Superior temporal gyrus (tissue), 1 donor: ENCODE measurements at regions not wholly inside any gene's neighbourhood (a gene's known extent, or its start where the extent isn't known, plus 50 kb on each side); places are given as distances from the start of the nearest gene placed in this dataset.
A peak's percentile ranks its signal among the peaks of the same experiment; 100 is the strongest.

Experiments used
- DNase-seq: peaks from one replicate; pipeline ENCODE4 v3.0.0-alpha.2; 2016; ENCODE audit errors: extremely low spot score

GRCh38 chr3:181764544-181764943 is 52.8 kb downstream of the SOX2 start:
- no peak for DNase-seq

- DNase-seq: no peak
Observed at GRCh38 chr3:181770296-181770695, 58.6 kb downstream of the SOX2 start.

- DNase-seq: no peak
Observed at GRCh38 chr3:181771120-181771519, 59.4 kb downstream of the SOX2 start.

DNA sequence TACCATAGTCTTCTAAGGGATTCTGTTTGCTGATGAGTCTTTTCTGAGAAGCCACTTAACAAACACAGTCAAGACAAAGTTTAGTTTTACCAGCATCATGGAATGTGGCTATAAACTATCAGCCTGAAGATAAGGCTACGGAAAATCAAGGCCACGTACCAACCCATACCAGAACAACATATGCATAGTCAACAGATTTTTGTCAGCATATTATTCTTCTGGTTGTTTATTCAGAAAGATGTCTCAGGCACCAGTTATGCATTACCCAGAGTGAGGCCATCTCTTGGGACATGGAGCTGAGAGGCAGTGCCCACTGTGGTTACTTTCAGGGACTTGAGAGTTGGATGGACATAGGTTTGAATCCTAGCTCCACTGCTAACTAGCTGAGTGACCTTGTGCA is 60.4 kb downstream of the SOX2 start:
- no peak for DNase-seq

GRCh38 chr3:181773921-181774320 is 62.2 kb downstream of the SOX2 start:
- peak; percentile 53 for DNase-seq

- no peak for DNase-seq
Observed at GRCh38 chr3:181782306-181782954, 70.7 kb downstream of the SOX2 start.

- DNase-seq: no peak
Observed at GRCh38 chr3:181790561-181790960, 78.8 kb downstream of the SOX2 start.

DNA sequence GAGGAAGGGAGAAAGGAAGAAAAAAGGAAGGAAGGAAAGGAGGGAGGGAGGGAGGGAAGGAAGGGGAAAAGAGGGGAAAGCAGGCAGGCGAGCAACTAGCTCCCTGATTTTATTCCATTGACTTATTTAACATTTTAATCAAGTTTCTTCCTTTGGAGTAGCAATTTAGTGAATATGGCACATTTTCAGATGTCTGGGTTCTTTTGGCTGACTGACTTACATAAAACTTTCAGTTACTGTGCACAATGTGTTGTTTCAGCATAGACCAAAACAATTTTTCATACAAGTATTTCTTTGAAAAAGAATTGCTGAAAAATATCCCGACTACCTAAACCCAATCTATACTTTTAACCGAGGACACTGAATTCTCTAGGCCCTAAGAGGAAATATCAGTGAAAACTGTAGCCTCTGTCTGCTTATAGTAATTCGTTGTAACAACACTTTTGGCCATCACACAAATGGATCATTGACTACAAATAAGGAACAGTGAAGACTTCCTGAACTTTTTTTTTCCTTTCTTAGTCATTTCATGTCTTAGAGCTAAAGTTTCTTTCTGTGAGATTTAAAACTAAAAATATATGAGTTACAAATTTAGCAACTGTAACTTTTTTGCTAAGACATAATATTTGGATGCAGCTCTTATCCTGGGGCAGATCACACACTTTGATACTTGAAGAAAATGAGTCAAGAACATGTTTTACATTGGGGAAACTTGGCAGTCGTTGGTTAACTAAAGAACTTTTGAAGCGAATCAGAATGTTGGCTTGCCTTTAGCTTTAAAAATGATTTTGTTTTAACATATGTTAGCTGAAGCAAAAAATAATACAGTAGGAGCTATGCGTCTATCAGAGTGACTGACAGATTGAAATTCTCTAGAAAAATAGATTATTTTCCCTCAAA is 79.6 kb downstream of the SOX2 start:
- DNase-seq: peak; percentile 33

DNA sequence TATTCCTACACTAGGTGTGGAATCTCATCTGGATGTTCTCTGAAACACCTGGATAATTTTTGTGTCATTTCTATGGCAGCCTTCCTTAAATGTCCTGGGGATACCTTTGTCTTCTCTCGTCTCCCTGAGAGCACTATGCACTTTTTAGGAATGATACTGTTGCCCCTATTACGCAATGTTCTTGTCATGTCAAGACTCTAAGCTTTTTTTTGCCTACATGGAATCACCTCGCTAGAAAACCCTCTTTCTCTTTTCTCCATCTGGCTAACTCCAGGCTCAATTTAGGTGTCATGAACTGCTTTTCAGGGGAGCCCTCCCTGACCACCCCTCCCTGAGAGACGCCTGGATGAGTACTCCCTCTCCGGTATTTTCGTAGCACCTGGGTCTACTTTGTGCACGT is 81.3 kb downstream of the SOX2 start:
- no peak for DNase-seq

GRCh38 chr3:181794011-181794790 is 82.5 kb downstream of the SOX2 start:
- no peak for DNase-seq

DNA sequence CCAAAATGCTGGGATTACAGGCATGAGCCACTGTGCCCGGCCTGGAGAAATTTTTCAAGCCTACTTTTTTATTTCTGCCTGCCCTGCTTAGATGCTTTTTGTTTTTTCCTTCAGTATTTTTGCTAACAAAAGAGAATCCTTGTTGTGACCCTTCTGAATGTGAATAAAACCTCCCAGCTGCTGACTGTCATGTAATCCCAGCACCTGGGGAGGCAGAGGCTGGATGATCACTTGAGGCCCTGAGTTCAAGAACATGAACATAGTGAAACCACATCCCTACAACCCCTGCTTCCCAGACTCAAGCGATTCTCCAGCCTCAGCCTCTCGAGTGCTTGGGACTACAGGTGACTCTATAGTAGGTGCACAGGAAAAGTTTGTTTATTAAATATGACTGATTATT is 84.9 kb downstream of the SOX2 start:
- no peak for DNase-seq

GRCh38 chr3:181797431-181797830 is 85.7 kb downstream of the SOX2 start:
- no peak for DNase-seq

DNA sequence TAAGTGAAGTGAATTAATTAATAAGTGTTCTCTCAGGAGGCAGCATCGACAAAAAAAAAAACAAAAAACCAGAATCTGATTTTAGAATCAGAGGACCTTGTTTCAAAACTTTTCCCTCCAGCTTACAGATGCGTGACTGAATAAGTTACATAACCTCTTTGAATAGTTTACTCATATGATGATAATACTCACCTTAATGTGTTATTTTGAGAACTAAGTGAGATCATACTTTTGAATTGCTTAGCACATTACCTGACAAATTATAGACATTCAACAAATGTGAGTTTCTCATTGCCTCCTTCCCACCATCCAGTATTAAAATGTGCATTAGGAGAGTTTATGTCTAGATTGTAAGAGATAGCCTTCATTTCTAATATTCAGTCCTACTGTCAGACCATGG is 94.0 kb downstream of the SOX2 start:
- no peak for DNase-seq

DNA sequence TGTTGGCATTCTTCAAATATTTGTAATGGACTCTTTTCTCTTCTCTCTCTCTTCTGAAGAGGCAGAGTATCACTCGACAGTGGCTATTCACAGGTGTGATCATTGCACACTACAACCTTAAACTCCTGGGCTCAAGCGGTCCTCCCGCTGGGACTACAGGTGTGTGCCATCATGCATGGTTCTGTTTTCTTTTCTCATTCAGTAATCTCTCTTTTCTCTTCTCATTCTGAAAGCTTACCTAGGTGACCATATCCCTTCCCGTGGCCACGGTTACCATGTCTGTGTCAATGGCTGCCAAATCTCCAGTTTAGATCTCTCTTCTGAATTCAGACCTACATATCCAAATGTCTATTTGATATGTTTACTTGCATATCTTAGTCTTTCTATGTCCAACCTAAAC is 96.3 kb downstream of the SOX2 start:
- no peak for DNase-seq

GRCh38 chr3:181823716-181824115 is 112.0 kb downstream of the SOX2 start:
- no peak for DNase-seq

- DNase-seq: no peak
Observed at GRCh38 chr3:181824961-181825360, 113.2 kb downstream of the SOX2 start.

DNA sequence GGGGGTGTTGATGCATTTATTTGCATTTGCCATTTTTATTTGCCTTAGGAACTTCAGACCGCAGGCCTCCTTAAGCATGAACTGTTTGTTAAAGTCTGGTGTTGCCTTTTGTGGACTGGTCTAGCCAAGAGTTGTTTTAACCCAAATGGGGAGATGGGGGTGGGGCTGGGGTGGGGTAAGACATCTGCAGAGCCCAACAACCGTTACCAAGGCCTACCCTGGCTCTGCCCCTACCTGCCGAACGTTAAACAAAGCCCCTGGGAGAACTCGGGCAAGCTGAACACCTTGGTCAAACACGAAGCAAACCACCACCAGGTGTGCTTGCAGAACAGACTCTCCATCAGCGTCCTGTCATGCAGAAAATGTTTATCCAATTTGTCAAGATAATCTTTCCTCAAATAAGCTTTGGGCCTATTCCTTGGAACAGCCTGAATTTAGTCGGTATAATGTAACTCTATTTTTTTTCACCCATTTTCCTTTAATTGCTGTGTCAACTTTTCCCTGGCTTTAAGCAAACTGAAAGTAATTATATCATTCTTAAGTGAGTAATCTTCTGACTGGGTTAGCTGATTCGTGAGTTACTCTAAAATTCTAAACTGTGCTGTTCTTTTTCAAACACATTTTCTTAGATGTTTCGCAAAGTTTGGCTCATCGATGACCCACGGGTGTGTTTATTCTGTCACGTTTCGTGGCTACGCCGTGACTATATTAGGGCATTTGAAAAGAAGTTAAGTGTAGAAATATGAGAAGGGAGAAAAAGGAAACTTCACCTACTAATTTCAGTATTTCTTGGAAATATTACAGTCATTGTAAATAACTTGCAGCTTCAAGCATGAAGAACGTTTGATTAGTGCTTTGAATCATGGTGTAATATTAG is 127.6 kb downstream of the SOX2 start:
- DNase-seq: no peak

DNA sequence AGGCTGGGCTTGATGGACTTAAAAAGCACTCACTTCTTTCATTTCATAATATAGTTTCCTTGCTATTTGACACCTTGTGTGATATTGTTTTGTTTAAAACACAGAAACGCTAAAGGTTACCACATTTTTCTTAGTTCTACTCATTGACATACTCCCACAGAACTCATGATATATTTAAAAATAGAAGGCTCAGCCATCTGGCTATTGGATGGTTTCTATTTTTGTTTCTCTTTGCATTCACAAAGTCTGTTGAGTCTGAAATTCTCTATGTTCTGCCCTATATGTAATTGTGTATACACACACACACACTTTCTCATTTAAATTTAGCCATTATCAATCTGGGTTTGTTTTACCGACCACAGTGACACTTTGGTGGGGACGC is 128.2 kb downstream of the SOX2 start:
- DNase-seq: peak; percentile 45

DNA sequence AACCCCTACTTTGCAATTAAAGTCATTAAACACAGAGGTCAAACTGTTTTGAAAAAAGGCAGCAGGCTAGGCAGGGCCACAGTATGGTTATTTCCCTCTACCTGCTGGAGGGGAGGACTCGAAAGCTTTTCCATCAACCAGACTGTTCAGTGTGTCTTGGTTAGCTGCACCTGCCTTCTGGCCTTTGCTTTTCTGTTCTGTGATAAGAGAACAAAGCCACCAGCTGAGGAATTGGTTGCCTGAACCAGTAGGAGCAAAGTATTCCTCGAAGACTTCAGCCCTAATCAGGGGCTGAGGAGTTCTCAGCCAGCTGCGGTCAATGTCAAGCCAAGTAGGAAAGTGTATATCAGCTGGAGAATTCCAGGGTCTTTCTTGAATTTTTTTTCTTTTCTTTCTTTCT is 132.5 kb downstream of the SOX2 start:
- DNase-seq: no peak

DNA sequence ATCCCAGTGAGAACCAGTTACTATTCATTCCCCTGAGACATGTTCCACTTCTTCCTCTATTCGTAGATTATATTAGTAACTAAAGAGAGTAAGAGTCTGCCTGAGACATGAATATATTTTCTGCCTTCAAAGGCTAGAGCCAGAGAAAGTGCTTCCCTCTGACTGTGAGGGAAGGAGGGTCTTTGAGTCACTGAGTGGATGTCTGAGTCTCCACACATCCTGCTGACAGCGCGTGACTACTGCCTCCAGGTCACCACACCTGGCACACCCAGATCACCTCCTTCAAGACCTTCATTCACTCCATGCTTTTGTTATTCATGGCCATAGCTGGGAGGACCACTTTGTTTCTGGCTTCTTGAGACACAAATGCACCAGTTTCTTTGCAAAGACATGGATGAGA is 135.6 kb downstream of the SOX2 start:
- no peak for DNase-seq

DNA sequence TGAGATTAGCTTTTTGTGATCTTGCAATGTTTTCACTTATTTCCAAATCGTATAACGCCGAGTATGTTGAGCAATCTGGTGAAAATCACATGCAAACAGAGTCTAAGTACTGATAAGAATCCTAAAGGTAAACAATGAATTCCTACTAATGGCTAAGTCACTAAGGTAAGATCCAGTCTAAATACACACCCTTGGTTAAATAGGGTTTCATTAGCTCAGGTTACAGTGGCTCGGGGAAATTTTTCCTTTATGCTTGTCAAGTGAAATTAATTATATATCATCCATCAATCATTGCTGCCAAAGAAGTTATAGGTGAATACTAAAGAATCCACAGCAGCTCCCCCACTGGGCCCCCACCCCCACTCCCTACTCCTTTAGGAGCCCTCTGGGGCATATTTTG is 139.3 kb downstream of the SOX2 start:
- no peak for DNase-seq

DNA sequence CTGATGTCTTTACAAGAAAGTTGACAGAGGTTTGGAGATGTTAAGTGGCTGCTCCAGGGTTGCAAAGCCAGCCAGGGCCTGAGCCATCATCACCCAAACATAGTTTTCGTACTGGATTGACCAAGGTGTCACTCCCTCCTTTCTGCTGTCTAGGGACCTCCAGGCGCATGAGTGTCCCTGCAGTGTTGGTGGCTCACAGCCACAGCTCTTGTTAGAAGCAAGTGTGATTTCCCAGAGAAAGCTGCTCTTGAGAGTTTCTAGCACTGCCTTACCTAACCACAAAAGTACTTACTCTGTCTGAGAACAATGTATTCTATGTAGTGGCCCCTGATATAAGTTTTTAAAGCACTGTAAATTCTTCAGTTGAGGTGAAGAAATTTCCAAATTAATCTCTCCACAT is 144.1 kb downstream of the SOX2 start:
- no peak for DNase-seq
